ENCODE measurements at regions not wholly inside any gene's neighbourhood (a gene's known extent, or its start where the extent isn't known, plus 50 kb on each side); places are given as distances from the start of the nearest gene placed in this dataset.

- TF ChIP-seq, protein P1, sequence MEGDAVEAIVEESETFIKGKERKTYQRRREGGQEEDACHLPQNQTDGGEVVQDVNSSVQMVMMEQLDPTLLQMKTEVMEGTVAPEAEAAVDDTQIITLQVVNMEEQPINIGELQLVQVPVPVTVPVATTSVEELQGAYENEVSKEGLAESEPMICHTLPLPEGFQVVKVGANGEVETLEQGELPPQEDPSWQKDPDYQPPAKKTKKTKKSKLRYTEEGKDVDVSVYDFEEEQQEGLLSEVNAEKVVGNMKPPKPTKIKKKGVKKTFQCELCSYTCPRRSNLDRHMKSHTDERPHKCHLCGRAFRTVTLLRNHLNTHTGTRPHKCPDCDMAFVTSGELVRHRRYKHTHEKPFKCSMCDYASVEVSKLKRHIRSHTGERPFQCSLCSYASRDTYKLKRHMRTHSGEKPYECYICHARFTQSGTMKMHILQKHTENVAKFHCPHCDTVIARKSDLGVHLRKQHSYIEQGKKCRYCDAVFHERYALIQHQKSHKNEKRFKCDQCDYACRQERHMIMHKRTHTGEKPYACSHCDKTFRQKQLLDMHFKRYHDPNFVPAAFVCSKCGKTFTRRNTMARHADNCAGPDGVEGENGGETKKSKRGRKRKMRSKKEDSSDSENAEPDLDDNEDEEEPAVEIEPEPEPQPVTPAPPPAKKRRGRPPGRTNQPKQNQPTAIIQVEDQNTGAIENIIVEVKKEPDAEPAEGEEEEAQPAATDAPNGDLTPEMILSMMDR (IDR thresholded peaks at IDR 0.05; ENCODE audit: low read depth, low read length, poor library complexity, severe bottlenecking), result no peak
- TF ChIP-seq EZH2phosphoT487 (IDR thresholded peaks at IDR 0.05; ENCODE audit: borderline replicate concordance, low read length), result no peak
These were observed 429.4 kb upstream of the AKR1E2 start for GRCh38 chr10:4396401-4397283.
